Choroid plexus epithelial cell (primary cell): ENCODE measurements at regions not wholly inside any gene's neighbourhood (a gene's known extent, or its start where the extent isn't known, plus 50 kb on each side); places are given as distances from the start of the nearest gene placed in this dataset.

Experiments used
- DNase-seq: peaks from one replicate; pipeline ENCODE4 v3.0.0-alpha.2; 2010; ENCODE audit warnings: low read depth
- H3K4me3 ChIP-seq: 2 replicates; pipeline ENCODE4 v1.5.1; 2011; ENCODE audit warnings: low read depth, mild to moderate bottlenecking, control low read depth, low read length, moderate library complexity
- TF ChIP-seq, protein P1 (sequence below): conservative IDR thresholded peaks from 2 replicates; pipeline ENCODE4 v1.5.1; 2011; ENCODE audit warnings: low read depth, mild to moderate bottlenecking, control low read depth, inconsistent platforms, low read length, moderate library complexity

DNA sequence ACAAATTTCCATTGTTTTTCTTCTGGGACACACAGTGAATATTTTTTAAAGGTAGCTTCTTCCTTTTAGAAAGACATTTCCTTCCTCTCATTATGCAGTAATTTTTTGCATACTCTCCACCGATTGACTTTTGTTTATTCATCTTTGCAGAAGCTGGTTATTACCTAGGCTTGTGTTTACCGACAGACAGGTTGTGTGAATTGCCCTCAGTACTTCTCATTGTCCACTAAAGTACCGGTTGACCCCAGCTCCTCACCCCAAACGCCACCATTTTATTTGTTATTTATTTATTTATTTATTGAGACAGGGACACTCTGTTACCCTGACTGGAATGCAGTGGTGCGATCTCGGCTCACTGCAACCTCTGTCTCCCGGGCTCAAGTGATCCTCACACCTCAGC is 63.4 kb upstream of the MYL2 start:
- TF ChIP-seq, protein P1, sequence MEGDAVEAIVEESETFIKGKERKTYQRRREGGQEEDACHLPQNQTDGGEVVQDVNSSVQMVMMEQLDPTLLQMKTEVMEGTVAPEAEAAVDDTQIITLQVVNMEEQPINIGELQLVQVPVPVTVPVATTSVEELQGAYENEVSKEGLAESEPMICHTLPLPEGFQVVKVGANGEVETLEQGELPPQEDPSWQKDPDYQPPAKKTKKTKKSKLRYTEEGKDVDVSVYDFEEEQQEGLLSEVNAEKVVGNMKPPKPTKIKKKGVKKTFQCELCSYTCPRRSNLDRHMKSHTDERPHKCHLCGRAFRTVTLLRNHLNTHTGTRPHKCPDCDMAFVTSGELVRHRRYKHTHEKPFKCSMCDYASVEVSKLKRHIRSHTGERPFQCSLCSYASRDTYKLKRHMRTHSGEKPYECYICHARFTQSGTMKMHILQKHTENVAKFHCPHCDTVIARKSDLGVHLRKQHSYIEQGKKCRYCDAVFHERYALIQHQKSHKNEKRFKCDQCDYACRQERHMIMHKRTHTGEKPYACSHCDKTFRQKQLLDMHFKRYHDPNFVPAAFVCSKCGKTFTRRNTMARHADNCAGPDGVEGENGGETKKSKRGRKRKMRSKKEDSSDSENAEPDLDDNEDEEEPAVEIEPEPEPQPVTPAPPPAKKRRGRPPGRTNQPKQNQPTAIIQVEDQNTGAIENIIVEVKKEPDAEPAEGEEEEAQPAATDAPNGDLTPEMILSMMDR = no peak
- no peak overlapping the region for H3K4me3 ChIP-seq
- DNase-seq = no peak

DNA sequence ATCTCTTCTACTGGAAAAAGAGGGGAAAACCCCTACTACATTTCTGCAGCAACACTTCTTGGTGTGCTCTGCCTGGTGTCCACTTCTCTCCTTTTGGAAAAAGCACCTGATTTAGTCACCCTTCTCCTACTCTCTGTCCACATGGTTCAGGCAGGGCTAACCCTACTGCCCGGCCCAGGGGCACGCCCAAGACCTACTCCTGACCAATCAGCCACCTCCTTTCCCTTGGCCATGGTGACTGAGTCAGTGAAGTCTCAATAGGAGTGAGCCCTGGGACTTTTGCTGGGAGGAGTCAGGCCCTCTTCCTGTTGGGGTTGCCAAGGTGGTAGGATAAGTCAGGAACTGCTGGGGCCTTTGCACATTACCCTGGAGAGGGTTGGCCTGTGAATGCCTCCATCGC is 52.5 kb upstream of the MYL2 start:
- no peak overlapping the region for H3K4me3 ChIP-seq
- DNase-seq = no peak
- TF ChIP-seq, protein P1 = no peak

DNA sequence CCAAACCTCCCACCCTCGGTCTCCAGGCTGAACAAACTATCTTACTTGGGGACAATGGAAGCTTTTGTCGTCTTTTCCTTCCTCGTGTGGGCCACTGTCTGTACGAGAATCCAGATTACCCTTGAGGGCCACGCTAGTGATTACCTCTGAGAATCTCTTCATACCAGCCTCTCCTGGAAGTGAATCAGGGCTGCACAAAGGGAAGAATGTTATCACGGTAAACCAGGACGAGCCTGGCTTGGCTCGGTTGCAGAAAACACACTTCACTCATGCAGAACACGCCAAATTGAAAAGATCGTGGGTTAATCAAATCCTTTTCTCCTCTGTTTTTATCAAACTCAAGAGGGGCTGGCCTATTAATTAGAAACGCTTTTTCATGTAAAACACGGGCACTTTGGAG is 51.6 kb upstream of the MYL2 start:
- no peak for DNase-seq
- H3K4me3 ChIP-seq = no peak overlapping the region
- TF ChIP-seq, protein P1 = no peak

DNA sequence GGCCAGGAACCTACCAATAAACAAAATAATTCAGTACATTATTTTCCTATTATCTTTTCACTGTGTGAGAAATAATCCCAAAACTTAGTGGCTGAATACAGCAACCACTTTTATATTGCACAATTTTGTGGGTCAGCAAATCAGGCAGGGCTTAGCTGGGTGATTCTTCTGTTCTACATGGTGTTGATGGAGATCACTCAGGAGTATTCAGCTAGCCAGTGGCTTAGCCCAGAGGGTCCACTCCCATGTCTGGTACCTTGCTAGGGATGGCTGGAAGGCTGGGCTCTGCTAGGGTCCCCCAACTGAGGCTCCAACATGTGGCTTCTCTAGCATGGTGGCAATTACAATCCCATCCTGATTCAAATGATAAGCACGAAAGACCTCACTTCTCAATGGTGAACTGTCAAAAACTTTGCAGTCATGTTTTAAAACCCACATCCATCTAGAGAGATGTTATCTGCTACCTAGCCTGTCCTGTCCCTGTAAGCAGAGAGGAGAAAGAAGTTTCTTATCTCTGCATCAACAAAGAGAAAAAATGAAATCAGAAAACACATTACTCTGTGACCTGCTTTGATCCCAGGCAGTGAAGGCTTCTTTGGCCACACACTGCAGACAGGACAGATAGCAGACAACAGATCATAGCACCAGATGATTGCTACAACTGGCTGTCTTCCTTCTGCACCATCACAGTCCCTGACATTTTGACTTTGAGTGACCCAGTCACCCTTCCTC is 51.0 kb upstream of the MYL2 start:
- H3K4me3 ChIP-seq = no peak overlapping the region
- no peak for DNase-seq
- TF ChIP-seq, protein P1 = no peak
